Colonic mucosa (tissue), 4 donors: ENCODE measurements at regions not wholly inside any gene's neighbourhood (a gene's known extent, or its start where the extent isn't known, plus 50 kb on each side); places are given as distances from the start of the nearest gene placed in this dataset.

ENCODE experiments used
- DNase-seq: peaks from one replicate; pipeline ENCODE4 v3.0.0-alpha.2; 2020
- H3K27ac ChIP-seq: fragments of 200-600 bp; one replicate; pipeline ENCODE4 v1.8.0; 2021
- H3K27me3 ChIP-seq: fragments of 200-600 bp; one replicate; pipeline ENCODE4 v1.8.0; 2021
- H3K36me3 ChIP-seq: fragments of 200-600 bp; one replicate; pipeline ENCODE4 v1.8.0; 2021
- H3K4me1 ChIP-seq: fragments of 200-600 bp; one replicate; pipeline ENCODE4 v1.8.0; 2021; ENCODE audit warnings: mild to moderate bottlenecking
- H3K4me3 ChIP-seq: fragments of 200-600 bp; one replicate; pipeline ENCODE4 v1.8.0; 2021
- H3K9ac ChIP-seq, 2 donors: one replicate each; pipeline ENCODE4 v1.7.0; 2013; ENCODE audit warnings: control low read depth in 2 of 2, low read depth in 2 of 2, low read length in 2 of 2
- H3K9me3 ChIP-seq: fragments of 200-600 bp; one replicate; pipeline ENCODE4 v1.8.0; 2021
- CTCF ChIP-seq: fragments of 200-600 bp; IDR thresholded peaks from one replicate; pipeline ENCODE4 v1.8.0; 2022; ENCODE audit warnings: antibody characterized with exemption, mild to moderate bottlenecking
- intact Hi-C: fragments of 100-400 bp; cut with DNase I; formaldehyde crosslinking; loops from one replicate; pipeline ENCODE4 v1.14.1; 2022
- donor health status: healthy.
- donor health status: DM: no; HTN: no; CAD: no.
- donor health status: DM: no; HTN: no; CAD: no.

- no peak overlapping the region for H3K27ac ChIP-seq
- peaks cover 17% of the 10 kb centered on the region for H3K27me3 ChIP-seq
Observed at GRCh38 chr20:59406446-59406845, 106.0 kb downstream of the EDN3 start.

GRCh38 chr20:59411170-59411569 lies 110.8 kb downstream of the EDN3 start:
- H3K27ac ChIP-seq: no peak overlapping the region
- no peak overlapping the region for H3K4me3 ChIP-seq
- H3K4me1 ChIP-seq: no peaks in the 10 kb centered on the region
- no peaks in the 10 kb centered on the region for H3K27me3 ChIP-seq
- no peak for TF ChIP-seq CTCF
- H3K9me3 ChIP-seq: no peaks in the 10 kb centered on the region
- intact Hi-C loops: no loop called here
- DNase-seq: no peak
- no peaks in the 10 kb centered on the region for H3K36me3 ChIP-seq
- no peak overlapping the region for H3K9ac ChIP-seq

More at GRCh38 chr20:59406446-59406845, 106.0 kb downstream of the EDN3 start:
- no peaks in the 10 kb centered on the region for H3K36me3 ChIP-seq
- TF ChIP-seq CTCF: no peak
- H3K4me3 ChIP-seq: no peak overlapping the region
- no peak overlapping the region for H3K9ac ChIP-seq
- DNase-seq: no peak
- peaks cover 12% of the 10 kb centered on the region for H3K4me1 ChIP-seq
- intact Hi-C loops: no loop called here
- H3K9me3 ChIP-seq: no peaks in the 10 kb centered on the region

GRCh38 chr20:59411589-59411988 lies 111.2 kb downstream of the EDN3 start:
- H3K4me1 ChIP-seq: no peaks in the 10 kb centered on the region
- no peak for TF ChIP-seq CTCF
- DNase-seq: no peak
- H3K36me3 ChIP-seq: no peaks in the 10 kb centered on the region
- H3K4me3 ChIP-seq: no peak overlapping the region
- H3K9me3 ChIP-seq: no peaks in the 10 kb centered on the region
- no peak overlapping the region for H3K9ac ChIP-seq
- H3K27me3 ChIP-seq: no peaks in the 10 kb centered on the region
- intact Hi-C loops: no loop called here
- no peak overlapping the region for H3K27ac ChIP-seq

- DNase-seq: no peak
- Histone ChIP-seq H3K9ac (no peak overlapping the region), H3K9me3 (no peaks in the 10 kb centered on the region), H3K4me3 (no peak overlapping the region), H3K27me3 (no peaks in the 10 kb centered on the region), H3K36me3 (no peaks in the 10 kb centered on the region), H3K27ac (no peak overlapping the region), H3K4me1 (no peaks in the 10 kb centered on the region)
- TF ChIP-seq CTCF: no peak
- intact Hi-C loops: no loop called here
Observed at GRCh38 chr20:59412181-59412580, 111.8 kb downstream of the EDN3 start.

GRCh38 chr20:59412875-59413284 lies 112.5 kb downstream of the EDN3 start:
- DNase-seq: no peak
- Histone ChIP-seq H3K36me3 (no peaks in the 10 kb centered on the region), H3K4me1 (no peaks in the 10 kb centered on the region), H3K27ac (no peak overlapping the region), H3K9ac (no peak overlapping the region), H3K27me3 (no peaks in the 10 kb centered on the region), H3K9me3 (no peaks in the 10 kb centered on the region), H3K4me3 (no peak overlapping the region)
- TF ChIP-seq CTCF: no peak
- intact Hi-C loops: no loop called here
